Activated naive CD4-positive, alpha-beta T cell treated with Interleukin-2 at 50 U/mL for 16 hours (primary cell): ENCODE measurements at regions not wholly inside any gene's neighbourhood (a gene's known extent, or its start where the extent isn't known, plus 50 kb on each side); places are given as distances from the start of the nearest gene placed in this dataset.
"Not testable (repeated sequence)": the region's sequence is repeated elsewhere in the genome, so short reads cannot be mapped to it uniquely, and the experiment has no call there.

Experiments used
- DNase-seq: peaks from one replicate; pipeline ENCODE4 v3.0.0-alpha.2; 2020

DNA sequence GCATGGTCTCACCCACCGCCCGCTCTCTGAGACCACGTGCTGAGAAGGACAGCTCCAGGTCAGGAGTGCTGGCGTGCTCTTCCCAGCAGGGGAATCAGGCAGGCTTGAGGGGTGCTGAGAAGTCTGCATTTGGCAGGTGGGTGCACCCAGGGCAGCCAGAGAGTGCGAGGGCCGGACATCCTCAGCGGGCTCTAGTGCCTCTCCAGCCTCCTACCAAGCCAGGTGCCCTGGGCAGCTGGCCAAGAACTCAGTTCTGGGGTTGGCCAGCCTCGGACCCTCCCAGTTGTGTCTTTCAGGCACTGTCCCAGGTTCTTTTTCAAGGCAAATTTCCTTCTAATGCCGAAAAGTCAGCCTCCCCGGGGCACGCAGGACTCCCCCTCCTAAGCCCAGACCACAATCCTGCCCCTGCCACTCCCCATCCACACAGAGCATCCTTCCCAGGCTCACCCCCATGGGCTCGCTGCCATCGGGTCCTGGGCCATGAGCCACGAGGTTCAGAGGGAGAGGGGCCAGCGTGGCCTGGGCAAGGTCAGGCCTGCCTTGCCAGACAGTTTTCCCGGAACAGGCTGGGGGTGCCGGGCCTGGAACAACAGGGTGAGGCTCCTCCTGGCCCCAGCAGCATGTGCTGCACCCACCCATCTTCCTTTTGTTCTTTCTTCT, 52.2 kb upstream of the GPC1 start:
- no peak for DNase-seq

- no peak for DNase-seq
Measured at GRCh38 chr2:240383871-240384700, 51.4 kb upstream of the GPC1 start.

- no peak for DNase-seq
Measured at GRCh38 chr2:240384711-240385450, 50.6 kb upstream of the GPC1 start.

DNA sequence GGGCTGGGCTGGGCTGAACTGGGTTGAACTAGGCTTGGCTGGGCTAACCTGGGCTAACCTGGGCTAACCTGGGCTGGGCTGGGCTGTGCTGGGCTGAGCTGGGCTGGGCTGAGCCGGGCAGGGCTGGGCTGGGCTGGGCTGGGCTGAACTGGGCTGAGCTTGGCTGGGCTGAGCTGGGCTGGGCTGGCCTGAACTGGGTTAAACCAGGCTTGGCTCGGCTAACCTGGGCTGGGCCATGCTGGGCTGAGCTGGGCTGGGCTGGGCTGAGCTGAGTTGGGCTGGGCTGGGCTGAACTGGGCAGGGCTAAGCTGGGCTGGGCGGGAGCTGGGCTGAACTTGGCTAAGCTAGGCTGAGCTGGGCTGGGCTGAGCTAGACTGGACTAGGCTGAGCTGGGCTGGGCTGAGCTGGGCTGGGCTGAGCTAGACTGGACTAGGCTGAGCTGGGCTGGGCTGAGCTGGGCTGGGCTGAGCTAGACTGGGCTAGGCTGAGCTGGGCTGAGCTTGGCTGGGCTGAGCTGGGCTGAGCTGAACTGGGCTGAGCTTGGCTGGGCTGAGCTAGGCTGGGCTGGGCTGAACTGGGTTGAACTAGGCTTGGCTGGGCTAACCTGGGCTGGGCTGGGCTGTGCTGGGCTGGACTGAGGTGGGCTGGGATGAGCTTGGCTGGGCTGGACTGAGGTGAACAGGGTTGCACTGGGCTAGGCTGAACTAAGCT, 49.9 kb upstream of the GPC1 start:
- DNase-seq = not testable (repeated sequence)
